Lower leg skin (tissue), 3 donors: ENCODE measurements at regions not wholly inside any gene's neighbourhood (a gene's known extent, or its start where the extent isn't known, plus 50 kb on each side); places are given as distances from the start of the nearest gene placed in this dataset.

Experiments used
- CTCF ChIP-seq, 3 donors: fragments of 450-650 bp; IDR thresholded peaks; one replicate each; pipeline ENCODE4 v1.5.1; 2016; ENCODE audit warnings: antibody characterized with exemption in 3 of 3, mild to moderate bottlenecking in 3 of 3, moderate library complexity in 2 of 3
- POLR2A ChIP-seq, 2 donors: fragments of 450-650 bp; IDR thresholded peaks; one replicate each; pipeline ENCODE4 v1.6.1; 2016 to 2017; ENCODE audit warnings: antibody characterized with exemption in 2 of 2, mild to moderate bottlenecking in 1 of 2, moderate library complexity in 1 of 2

DNA sequence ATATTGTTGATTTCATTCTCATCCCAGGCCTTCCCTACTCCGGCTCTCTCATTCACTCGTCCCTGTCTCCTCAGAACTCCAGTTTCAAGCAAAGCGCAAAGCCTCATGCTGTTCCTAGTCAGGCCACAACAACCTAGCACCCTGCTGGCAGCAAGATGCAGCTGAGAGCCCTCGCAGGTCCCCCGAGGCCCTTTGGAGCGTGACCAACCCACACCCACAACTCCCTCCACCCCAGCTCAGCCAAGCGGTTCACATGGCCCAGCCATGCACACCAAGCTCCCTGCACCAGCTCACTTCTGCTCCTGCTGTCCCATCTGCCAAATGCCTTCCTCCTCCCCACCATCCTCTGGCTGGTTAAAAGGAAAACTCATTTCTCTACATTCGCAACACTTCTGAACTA lies 195.8 kb downstream of the IRX5 start:
- TF ChIP-seq POLR2A (IDR thresholded peaks at IDR 0.05): no peak
- no peak for TF ChIP-seq CTCF (IDR thresholded peaks at IDR 0.05)
